ENCODE measurements at regions not wholly inside any gene's neighbourhood (a gene's known extent, or its start where the extent isn't known, plus 50 kb on each side); places are given as distances from the start of the nearest gene placed in this dataset.
A peak's percentile ranks its signal among the peaks of the same experiment; 100 is the strongest.
"Not testable (repeated sequence)": the region's sequence is repeated elsewhere in the genome, so short reads cannot be mapped to it uniquely, and the experiment has no call there.

- DNase-seq (ENCODE audit: low read depth in 2 of 2), result no peak
Observed at GRCh38 chr14:30369502-30370180, 189.3 kb upstream of the G2E3 start.

DNA sequence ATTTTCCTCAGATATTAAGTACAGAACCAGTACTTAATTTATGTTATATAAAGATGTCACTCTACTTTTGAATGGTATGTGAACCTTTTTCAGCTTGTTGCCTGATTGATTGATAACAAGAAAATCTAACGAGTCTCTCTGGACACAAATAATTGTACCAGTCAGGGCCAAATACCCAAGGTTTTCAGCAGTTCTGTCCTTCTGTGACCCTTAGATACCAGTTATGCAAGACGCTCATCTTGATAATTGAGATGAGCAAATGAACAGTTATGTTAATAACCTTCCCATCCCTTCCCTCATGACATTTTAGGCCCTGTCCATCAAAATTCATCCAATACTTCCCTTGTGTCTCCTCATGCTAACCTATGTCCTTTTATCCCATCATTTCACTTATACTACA lies 185.9 kb upstream of the G2E3 start:
- no peak for DNase-seq (ENCODE audit: low read depth in 2 of 2)

- no peak for DNase-seq (ENCODE audit: low read depth in 2 of 2)
Observed at GRCh38 chr14:30373526-30373925, 185.4 kb upstream of the G2E3 start.

- peak; percentile 40 to 49 for DNase-seq (ENCODE audit: low read depth in 2 of 2)
Observed at GRCh38 chr14:30375296-30375892, 183.6 kb upstream of the G2E3 start.

DNA sequence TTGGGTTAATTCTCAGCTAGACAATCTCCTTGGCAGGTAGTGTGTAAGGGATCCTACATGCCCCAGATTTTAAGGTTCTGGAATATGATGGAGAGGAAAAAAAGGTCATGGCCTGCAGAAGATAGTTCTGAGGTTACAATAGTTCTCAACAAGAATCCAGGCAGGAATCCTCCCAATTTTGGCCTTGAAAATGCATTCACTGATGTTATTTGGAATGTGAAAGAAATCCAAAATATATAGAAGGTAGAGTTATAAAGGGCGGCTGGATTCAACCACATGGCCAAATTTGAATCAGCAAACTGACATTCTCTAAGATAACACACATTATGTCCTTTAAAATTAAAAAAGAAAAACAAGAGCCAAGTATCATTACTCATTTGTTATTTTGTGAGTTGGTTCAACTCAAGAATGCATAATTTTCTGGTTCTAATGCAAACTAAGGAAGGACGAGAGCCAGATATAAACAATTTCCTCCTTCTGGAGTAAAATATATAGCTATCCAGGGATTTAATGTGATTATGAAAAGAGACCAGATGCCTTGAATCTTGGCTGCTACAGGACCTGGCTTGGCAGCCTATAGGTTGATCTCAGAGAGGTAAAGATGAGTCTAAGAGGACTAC lies 177.0 kb upstream of the G2E3 start:
- no peak for DNase-seq (ENCODE audit: low read depth in 2 of 2)

- no peak for DNase-seq (ENCODE audit: low read depth in 2 of 2)
Observed at GRCh38 chr14:30385925-30386324, 173.0 kb upstream of the G2E3 start.

- DNase-seq (ENCODE audit: low read depth in 2 of 2), result no peak
Observed at GRCh38 chr14:30387871-30388270, 171.1 kb upstream of the G2E3 start.

- DNase-seq (ENCODE audit: low read depth in 2 of 2), result no peak
Observed at GRCh38 chr14:30389134-30389876, 169.7 kb upstream of the G2E3 start.

- no peak for DNase-seq (ENCODE audit: low read depth in 2 of 2)
Observed at GRCh38 chr14:30389877-30390385, 169.0 kb upstream of the G2E3 start.

DNA sequence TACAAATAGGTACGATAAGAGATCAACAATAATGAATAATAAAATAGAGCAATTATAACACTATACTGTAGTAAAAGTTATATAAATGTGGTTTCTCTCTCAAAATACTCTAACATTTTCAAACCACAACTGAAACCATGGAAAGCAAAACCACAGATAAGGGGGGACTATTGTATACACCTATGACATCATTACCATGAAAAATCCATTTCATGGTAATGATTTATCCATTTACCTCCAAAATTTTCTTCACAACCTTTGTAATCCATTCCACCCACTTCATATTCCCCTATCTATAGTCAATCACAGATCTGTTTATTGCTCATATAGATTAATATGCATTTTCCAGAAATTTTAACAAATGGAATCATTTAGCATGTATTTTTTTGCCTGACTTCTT lies 163.9 kb upstream of the G2E3 start:
- DNase-seq (ENCODE audit: low read depth in 2 of 2), result no peak

GRCh38 chr14:30402846-30403245 lies 156.1 kb upstream of the G2E3 start:
- DNase-seq (ENCODE audit: low read depth in 2 of 2), result no peak

DNA sequence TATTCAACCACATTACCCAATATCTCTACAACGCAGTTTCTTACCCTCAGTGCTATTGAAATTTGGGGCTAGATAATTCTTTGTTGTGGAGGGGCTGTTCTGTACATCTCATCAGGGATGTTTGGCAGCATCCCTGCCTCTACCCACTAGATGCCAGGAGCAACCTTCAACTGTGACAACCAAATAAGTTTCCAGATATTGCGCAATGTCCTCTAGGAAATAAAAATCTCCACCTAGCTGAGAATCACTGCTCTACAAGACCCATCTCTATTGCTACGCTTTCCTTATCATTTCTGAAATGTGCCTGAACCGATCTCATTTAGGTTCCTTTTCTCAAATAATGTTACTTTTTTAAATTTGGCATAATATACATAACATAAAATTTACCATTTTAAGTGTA lies 155.2 kb upstream of the G2E3 start:
- DNase-seq (ENCODE audit: low read depth in 2 of 2), result no peak

DNA sequence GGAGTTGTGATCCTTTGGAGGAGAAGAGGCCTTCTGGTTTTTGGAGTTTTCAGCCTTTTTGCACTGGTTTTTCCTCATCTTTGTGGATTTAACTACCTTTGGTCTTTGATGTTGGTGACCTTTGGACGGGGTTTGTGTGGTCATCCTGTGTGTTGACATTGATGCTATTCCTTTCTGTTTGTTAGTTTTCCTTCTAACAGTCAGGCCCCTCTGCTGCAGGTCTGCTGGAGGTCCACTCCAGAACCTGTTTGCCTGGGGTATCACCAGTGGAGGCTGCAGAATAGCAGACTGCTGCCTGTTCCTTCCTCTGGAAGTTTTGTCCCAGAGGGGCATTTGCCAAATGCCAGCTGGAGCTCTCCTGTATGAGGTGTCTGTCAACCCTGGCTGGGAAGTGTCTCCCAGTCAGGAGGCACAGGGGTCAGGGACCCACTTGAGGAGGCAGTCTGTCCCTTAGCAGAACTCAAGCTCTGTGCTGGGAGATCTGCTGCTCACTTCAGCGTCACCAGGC lies 149.4 kb upstream of the G2E3 start:
- DNase-seq (ENCODE audit: low read depth in 2 of 2), result not testable (repeated sequence)

DNA sequence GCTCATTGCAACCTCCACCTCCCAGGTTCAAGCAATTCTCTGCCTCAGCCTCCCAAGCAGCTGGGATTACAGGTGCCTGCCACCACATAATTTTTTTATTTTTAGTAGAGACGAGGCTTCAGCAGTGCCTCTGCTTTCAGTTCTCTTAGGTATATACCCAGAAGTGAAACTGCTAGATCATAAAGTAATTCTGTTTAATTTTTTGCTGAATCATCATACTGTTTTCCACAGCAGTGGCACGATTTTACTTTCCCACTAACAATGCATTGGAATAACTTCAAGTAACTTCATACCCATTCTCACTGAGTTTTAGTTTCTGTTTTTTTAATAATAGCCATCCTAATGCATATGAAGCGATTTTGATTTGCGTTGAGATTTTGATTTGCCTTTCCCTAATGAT lies 148.0 kb upstream of the G2E3 start:
- DNase-seq (ENCODE audit: low read depth in 2 of 2), result no peak

DNA sequence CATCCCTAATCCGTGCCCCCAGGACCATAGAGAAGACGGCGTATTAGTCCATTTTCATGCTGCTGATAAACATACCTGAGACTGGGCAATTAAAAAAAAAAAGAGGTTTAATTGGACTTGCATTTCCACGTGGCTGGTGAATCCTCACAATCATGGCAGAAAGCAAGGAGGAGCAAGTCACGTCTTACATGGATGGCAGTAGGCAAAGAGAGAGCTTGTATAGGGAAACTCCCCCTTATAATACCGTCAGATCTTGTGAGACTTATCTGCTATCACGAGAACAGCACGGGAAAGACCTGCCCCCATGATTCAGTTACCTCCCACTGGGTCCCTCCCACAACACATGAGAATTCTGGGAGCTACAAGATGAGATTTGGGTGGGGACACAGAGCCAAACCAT lies 145.8 kb upstream of the G2E3 start:
- DNase-seq (ENCODE audit: low read depth in 2 of 2), result not testable (repeated sequence)

GRCh38 chr14:30417121-30417520 lies 141.8 kb upstream of the G2E3 start:
- DNase-seq (ENCODE audit: low read depth in 2 of 2), result no peak

- DNase-seq (ENCODE audit: low read depth in 2 of 2), result no peak
Observed at GRCh38 chr14:30417999-30418398, 141.0 kb upstream of the G2E3 start.

- DNase-seq (ENCODE audit: low read depth in 2 of 2), result no peak
Observed at GRCh38 chr14:30419037-30419436, 139.9 kb upstream of the G2E3 start.

DNA sequence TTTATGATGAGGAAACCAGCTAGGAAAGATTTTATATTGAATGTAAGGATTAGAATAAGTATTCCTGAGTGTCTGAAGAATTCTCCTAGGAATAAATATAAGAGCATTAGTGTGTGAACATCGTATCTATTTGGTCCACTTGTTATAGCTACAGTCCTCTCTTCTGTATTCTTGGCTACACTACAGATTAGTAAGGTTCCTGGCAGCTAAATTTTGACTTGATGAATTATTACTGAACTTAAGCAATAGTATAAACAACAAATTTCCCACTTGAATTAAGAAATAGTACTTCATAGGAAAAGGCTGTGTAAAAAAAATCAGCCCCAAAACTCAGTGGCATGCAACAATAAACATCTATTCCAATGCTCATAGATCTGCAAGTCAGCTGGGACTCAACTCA lies 138.4 kb upstream of the G2E3 start:
- DNase-seq (ENCODE audit: low read depth in 2 of 2), result no peak

DNA sequence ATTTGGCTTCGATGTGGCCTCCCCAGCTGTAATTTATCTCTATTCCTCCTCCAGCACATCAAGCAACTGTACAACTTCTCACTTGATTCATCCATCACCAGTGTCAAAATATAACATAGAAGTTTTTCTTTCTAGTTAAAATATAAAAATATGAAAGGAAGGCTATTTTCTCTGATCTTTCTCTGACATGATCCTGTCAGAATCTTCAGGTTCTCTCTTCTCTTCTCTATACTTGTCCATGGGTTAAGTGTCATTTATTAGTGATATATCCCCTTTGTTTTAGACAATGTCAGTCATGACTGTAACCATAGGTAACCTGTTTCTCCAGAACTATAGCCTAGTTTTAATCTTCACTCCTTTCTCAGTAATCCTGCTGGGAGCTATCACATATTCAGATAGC lies 132.5 kb upstream of the G2E3 start:
- DNase-seq (ENCODE audit: low read depth in 2 of 2), result no peak

- DNase-seq (ENCODE audit: low read depth in 2 of 2), result no peak
Observed at GRCh38 chr14:30427401-30427800, 131.6 kb upstream of the G2E3 start.

- no peak for DNase-seq (ENCODE audit: low read depth in 2 of 2)
Observed at GRCh38 chr14:30427846-30428245, 131.1 kb upstream of the G2E3 start.

Measured in stimulated activated CD4-positive, alpha-beta T cell treated with anti-CD3 and anti-CD28 coated beads, Interleukin-15, amount 100 ng/mL, for 48 hours (primary cell).